Lung (tissue), 11 donors: ENCODE measurements at regions not wholly inside any gene's neighbourhood (a gene's known extent, or its start where the extent isn't known, plus 50 kb on each side); places are given as distances from the start of the nearest gene placed in this dataset.

Source experiments
- ATAC-seq: fragments of 200-7000 bp; cut with Tn5 transposase; one replicate; pipeline ENCODE4 v1.9.1; 2020; ENCODE audit warnings: moderate number of reproducible peaks; ENCODE audit not compliant: insufficient read depth, low FRiP score
- DNase-seq, 3 donors: peaks; one replicate each; pipeline ENCODE4 v3.0.0-alpha.2; 2013 to 2017
- H3K27ac ChIP-seq, 2 donors: one replicate each; pipeline ENCODE4 v1.5.1; 2013; ENCODE audit warnings: mild to moderate bottlenecking in 2 of 2, moderate library complexity in 2 of 2, control low read depth in 1 of 2, inconsistent platforms in 1 of 2, low read depth in 1 of 2, low read length in 1 of 2
- H3K27me3 ChIP-seq, 3 donors: one replicate each; pipeline ENCODE4 v1.5.1; 2013; ENCODE audit warnings: low read length in 2 of 3; ENCODE audit not compliant: control insufficient read depth in 3 of 3, insufficient read depth in 3 of 3
- H3K36me3 ChIP-seq, 4 donors: one replicate each; pipeline ENCODE4 v1.5.1; 2013; ENCODE audit warnings: low read length in 4 of 4, mild to moderate bottlenecking in 1 of 4, moderate library complexity in 1 of 4; ENCODE audit not compliant: control insufficient read depth in 4 of 4, insufficient read depth in 4 of 4
- H3K4me1 ChIP-seq, 5 donors: one replicate each; pipeline ENCODE4 v1.5.1; 2013; ENCODE audit warnings: low read length in 5 of 5, mild to moderate bottlenecking in 2 of 5, moderate library complexity in 1 of 5; ENCODE audit not compliant: control insufficient read depth in 5 of 5, insufficient read depth in 5 of 5
- H3K4me3 ChIP-seq: one replicate; pipeline ENCODE4 v1.5.1; 2013; ENCODE audit warnings: mild to moderate bottlenecking, control low read depth, moderate library complexity
- H3K9ac ChIP-seq, 2 donors: one replicate each; pipeline ENCODE4 v1.5.1; 2013; ENCODE audit warnings: low read length in 2 of 2, control low read depth in 1 of 2; ENCODE audit not compliant: insufficient read depth in 1 of 2
- H3K9me3 ChIP-seq, 4 donors: one replicate each; pipeline ENCODE4 v1.5.1; 2013; ENCODE audit warnings: low read length in 3 of 4, mild to moderate bottlenecking in 1 of 4, moderate library complexity in 1 of 4; ENCODE audit not compliant: control insufficient read depth in 4 of 4, insufficient read depth in 3 of 4
- CTCF ChIP-seq: IDR thresholded peaks from 2 replicates; pipeline ENCODE4 v1.5.1; 2012; ENCODE audit warnings: mild to moderate bottlenecking; ENCODE audit errors: control extremely low read depth, extremely low read depth
- WGBS, 2 donors: extraction: QIAGEN DNeasy Blood & Tissue Kit; methylation state at CpG; one replicate each; pipeline ENCODE4 v1.1.7; 2013; 5-methylcytosine and 5-hydroxymethylcytosine counted together
- donor health status: control.
- donor health status: control.
- donor health status: Bipolar disorder and iron deficiency.
- donor health status: healthy.
- donor health status: DM: yes; HTN: yes; CAD: no.

GRCh38 chr17:68175905-68176304 is 71.9 kb upstream of the AMZ2 start:
- no peak overlapping the region for H3K27ac ChIP-seq
- no peak for TF ChIP-seq CTCF
- no peak for ATAC-seq
- no peak overlapping the region for H3K9ac ChIP-seq
- no peak for DNase-seq
- H3K4me1 ChIP-seq: no peaks in the 10 kb centered on the region
- H3K9me3 ChIP-seq: no peaks in the 10 kb centered on the region
- no peaks in the 10 kb centered on the region for H3K27me3 ChIP-seq
- no peak overlapping the region for H3K4me3 ChIP-seq
- 67 to 95% methylated on average over 3 of the region's 3 CpGs for WGBS, 2 donors
- H3K36me3 ChIP-seq: no peaks in the 10 kb centered on the region

GRCh38 chr17:68176718-68177117 is 71.1 kb upstream of the AMZ2 start:
- Histone ChIP-seq H3K9ac (no peak overlapping the region), H3K4me3 (no peak overlapping the region), H3K27me3 (no peaks in the 10 kb centered on the region), H3K27ac (no peak overlapping the region), H3K4me1 (no peaks in the 10 kb centered on the region), H3K9me3 (no peaks in the 10 kb centered on the region), H3K36me3 (no peaks in the 10 kb centered on the region)
- no peak for DNase-seq
- no peak for ATAC-seq
- WGBS, 2 donors: 59 to 64% methylated on average over 4 of the region's 4 CpGs
- TF ChIP-seq CTCF: no peak

- no peak for ATAC-seq
- WGBS, 2 donors: 93 to 97% methylated on average over 6 of the region's 6 CpGs
Measured at GRCh38 chr17:68178831-68179230, 69.0 kb upstream of the AMZ2 start.

More at GRCh38 chr17:68178831-68179230, 69.0 kb upstream of the AMZ2 start:
- TF ChIP-seq CTCF: no peak
- no peaks in the 10 kb centered on the region for H3K4me1 ChIP-seq
- H3K9me3 ChIP-seq: no peaks in the 10 kb centered on the region
- DNase-seq: no peak
- no peak overlapping the region for H3K9ac ChIP-seq
- H3K36me3 ChIP-seq: no peaks in the 10 kb centered on the region
- no peak overlapping the region for H3K4me3 ChIP-seq
- H3K27ac ChIP-seq: no peak overlapping the region
- H3K27me3 ChIP-seq: no peaks in the 10 kb centered on the region
